Panc1 (cell line): ENCODE measurements at regions not wholly inside any gene's neighbourhood (a gene's known extent, or its start where the extent isn't known, plus 50 kb on each side); places are given as distances from the start of the nearest gene placed in this dataset.

Experiments
- CTCF ChIP-seq: fragments of 450-650 bp; IDR thresholded peaks from 2 replicates; pipeline ENCODE4 v1.5.1; 2017; ENCODE audit warnings: mild to moderate bottlenecking
- TF ChIP-seq, protein P1 (sequence below), 2 experiments: IDR thresholded peaks; 2 replicates each; pipeline ENCODE4 v1.6.1; 2011 to 2012; ENCODE audit warnings: low read depth in 2 of 2, control low read depth in 1 of 2, low read length in 1 of 2, mild to moderate bottlenecking in 1 of 2, moderate library complexity in 1 of 2; ENCODE audit not compliant: insufficient read depth in 1 of 2

GRCh38 chr4:52164116-52164515, 113.0 kb downstream of the SPATA18 start:
- no peak for TF ChIP-seq CTCF
- TF ChIP-seq, protein P1, sequence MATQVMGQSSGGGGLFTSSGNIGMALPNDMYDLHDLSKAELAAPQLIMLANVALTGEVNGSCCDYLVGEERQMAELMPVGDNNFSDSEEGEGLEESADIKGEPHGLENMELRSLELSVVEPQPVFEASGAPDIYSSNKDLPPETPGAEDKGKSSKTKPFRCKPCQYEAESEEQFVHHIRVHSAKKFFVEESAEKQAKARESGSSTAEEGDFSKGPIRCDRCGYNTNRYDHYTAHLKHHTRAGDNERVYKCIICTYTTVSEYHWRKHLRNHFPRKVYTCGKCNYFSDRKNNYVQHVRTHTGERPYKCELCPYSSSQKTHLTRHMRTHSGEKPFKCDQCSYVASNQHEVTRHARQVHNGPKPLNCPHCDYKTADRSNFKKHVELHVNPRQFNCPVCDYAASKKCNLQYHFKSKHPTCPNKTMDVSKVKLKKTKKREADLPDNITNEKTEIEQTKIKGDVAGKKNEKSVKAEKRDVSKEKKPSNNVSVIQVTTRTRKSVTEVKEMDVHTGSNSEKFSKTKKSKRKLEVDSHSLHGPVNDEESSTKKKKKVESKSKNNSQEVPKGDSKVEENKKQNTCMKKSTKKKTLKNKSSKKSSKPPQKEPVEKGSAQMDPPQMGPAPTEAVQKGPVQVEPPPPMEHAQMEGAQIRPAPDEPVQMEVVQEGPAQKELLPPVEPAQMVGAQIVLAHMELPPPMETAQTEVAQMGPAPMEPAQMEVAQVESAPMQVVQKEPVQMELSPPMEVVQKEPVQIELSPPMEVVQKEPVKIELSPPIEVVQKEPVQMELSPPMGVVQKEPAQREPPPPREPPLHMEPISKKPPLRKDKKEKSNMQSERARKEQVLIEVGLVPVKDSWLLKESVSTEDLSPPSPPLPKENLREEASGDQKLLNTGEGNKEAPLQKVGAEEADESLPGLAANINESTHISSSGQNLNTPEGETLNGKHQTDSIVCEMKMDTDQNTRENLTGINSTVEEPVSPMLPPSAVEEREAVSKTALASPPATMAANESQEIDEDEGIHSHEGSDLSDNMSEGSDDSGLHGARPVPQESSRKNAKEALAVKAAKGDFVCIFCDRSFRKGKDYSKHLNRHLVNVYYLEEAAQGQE (IDR thresholded peaks at IDR 0.05; ENCODE audit: insufficient read depth in 1 of 2, low read depth in 2 of 2, low read length in 1 of 2), result no peak
